ENCODE measurements at regions not wholly inside any gene's neighbourhood (a gene's known extent, or its start where the extent isn't known, plus 50 kb on each side); places are given as distances from the start of the nearest gene placed in this dataset.

DNA sequence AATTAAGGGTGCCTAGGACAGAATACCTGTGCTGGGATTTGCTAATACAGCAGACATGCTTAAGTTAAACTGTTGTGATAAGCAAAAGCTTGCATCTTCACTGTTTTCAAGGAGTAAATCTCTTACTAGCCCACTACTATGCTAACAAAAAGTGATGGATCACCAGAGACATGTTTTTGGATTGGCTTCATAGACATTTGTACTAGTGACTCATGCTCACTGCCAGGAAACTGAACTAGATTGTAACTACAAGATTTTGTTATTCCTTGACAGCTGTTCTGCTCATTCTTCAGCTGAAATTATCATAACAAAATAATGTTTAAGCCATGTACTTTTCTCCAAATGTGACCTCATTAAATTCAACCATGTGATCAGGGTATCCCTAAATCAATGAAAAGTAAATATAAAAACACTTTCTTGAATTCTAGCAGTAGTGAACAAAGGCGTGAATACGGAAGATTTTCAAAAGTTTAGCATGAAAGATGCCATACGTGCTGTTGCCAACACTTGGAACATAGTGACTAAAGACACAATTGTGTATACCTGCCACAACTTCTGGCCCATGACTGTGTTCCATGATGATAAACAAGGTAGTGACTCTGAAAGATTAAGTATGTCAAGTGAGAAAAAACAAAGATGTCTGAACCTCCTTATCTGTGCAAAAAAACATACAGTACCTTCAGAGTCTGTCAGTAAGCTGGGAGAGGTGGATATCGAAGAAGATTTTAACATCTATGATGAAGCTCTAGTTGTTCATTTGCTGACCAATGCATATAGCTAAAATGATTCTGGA lies 154.0 kb downstream of the BTC start:
- TF ChIP-seq CSDC2 (CRISPR knock-in tag; IDR thresholded peaks at IDR 0.05) = no peak
- TF ChIP-seq, protein P1, sequence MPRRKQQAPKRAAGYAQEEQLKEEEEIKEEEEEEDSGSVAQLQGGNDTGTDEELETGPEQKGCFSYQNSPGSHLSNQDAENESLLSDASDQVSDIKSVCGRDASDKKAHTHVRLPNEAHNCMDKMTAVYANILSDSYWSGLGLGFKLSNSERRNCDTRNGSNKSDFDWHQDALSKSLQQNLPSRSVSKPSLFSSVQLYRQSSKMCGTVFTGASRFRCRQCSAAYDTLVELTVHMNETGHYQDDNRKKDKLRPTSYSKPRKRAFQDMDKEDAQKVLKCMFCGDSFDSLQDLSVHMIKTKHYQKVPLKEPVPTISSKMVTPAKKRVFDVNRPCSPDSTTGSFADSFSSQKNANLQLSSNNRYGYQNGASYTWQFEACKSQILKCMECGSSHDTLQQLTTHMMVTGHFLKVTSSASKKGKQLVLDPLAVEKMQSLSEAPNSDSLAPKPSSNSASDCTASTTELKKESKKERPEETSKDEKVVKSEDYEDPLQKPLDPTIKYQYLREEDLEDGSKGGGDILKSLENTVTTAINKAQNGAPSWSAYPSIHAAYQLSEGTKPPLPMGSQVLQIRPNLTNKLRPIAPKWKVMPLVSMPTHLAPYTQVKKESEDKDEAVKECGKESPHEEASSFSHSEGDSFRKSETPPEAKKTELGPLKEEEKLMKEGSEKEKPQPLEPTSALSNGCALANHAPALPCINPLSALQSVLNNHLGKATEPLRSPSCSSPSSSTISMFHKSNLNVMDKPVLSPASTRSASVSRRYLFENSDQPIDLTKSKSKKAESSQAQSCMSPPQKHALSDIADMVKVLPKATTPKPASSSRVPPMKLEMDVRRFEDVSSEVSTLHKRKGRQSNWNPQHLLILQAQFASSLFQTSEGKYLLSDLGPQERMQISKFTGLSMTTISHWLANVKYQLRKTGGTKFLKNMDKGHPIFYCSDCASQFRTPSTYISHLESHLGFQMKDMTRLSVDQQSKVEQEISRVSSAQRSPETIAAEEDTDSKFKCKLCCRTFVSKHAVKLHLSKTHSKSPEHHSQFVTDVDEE (CRISPR knock-in tag; IDR thresholded peaks at IDR 0.05) = no peak
- TF ChIP-seq ISL1 (CRISPR knock-in tag; IDR thresholded peaks at IDR 0.05) = no peak
- no peak for TF ChIP-seq ZFP3 (CRISPR knock-in tag; IDR thresholded peaks at IDR 0.05)
- no peak for TF ChIP-seq TCF4 (CRISPR knock-in tag; IDR thresholded peaks at IDR 0.05; ENCODE audit: borderline replicate concordance)
- TF ChIP-seq ZC3H10 (CRISPR knock-in tag; IDR thresholded peaks at IDR 0.05) = no peak
- no peak for TF ChIP-seq GLIS3 (CRISPR knock-in tag; IDR thresholded peaks at IDR 0.05)
- TF ChIP-seq, protein P2, sequence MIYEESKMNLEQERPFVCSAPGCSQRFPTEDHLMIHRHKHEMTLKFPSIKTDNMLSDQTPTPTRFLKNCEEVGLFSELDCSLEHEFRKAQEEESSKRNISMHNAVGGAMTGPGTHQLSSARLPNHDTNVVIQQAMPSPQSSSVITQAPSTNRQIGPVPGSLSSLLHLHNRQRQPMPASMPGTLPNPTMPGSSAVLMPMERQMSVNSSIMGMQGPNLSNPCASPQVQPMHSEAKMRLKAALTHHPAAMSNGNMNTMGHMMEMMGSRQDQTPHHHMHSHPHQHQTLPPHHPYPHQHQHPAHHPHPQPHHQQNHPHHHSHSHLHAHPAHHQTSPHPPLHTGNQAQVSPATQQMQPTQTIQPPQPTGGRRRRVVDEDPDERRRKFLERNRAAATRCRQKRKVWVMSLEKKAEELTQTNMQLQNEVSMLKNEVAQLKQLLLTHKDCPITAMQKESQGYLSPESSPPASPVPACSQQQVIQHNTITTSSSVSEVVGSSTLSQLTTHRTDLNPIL (CRISPR knock-in tag; IDR thresholded peaks at IDR 0.05; ENCODE audit: low read depth) = no peak
- TF ChIP-seq, protein P3, sequence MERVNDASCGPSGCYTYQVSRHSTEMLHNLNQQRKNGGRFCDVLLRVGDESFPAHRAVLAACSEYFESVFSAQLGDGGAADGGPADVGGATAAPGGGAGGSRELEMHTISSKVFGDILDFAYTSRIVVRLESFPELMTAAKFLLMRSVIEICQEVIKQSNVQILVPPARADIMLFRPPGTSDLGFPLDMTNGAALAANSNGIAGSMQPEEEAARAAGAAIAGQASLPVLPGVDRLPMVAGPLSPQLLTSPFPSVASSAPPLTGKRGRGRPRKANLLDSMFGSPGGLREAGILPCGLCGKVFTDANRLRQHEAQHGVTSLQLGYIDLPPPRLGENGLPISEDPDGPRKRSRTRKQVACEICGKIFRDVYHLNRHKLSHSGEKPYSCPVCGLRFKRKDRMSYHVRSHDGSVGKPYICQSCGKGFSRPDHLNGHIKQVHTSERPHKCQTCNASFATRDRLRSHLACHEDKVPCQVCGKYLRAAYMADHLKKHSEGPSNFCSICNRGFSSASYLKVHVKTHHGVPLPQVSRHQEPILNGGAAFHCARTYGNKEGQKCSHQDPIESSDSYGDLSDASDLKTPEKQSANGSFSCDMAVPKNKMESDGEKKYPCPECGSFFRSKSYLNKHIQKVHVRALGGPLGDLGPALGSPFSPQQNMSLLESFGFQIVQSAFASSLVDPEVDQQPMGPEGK (CRISPR knock-in tag; IDR thresholded peaks at IDR 0.05; ENCODE audit: borderline replicate concordance) = no peak
- TF ChIP-seq OSR1 (CRISPR knock-in tag; IDR thresholded peaks at IDR 0.05) = no peak
- no peak for TF ChIP-seq ARNTL (CRISPR knock-in tag; IDR thresholded peaks at IDR 0.05; ENCODE audit: borderline replicate concordance, low read depth)
- TF ChIP-seq ESRRG (CRISPR knock-in tag; IDR thresholded peaks at IDR 0.05) = no peak

Measured in SK-N-SH treated with all-trans-retinoic acid at 6 μM for 48 hours (cell line).